Pons (tissue), 1 donor: ENCODE measurements at regions not wholly inside any gene's neighbourhood (a gene's known extent, or its start where the extent isn't known, plus 50 kb on each side); places are given as distances from the start of the nearest gene placed in this dataset.

Source experiments
- DNase-seq: peaks from one replicate; pipeline ENCODE4 v3.0.0-alpha.2; 2016; ENCODE audit warnings: low spot score

DNA sequence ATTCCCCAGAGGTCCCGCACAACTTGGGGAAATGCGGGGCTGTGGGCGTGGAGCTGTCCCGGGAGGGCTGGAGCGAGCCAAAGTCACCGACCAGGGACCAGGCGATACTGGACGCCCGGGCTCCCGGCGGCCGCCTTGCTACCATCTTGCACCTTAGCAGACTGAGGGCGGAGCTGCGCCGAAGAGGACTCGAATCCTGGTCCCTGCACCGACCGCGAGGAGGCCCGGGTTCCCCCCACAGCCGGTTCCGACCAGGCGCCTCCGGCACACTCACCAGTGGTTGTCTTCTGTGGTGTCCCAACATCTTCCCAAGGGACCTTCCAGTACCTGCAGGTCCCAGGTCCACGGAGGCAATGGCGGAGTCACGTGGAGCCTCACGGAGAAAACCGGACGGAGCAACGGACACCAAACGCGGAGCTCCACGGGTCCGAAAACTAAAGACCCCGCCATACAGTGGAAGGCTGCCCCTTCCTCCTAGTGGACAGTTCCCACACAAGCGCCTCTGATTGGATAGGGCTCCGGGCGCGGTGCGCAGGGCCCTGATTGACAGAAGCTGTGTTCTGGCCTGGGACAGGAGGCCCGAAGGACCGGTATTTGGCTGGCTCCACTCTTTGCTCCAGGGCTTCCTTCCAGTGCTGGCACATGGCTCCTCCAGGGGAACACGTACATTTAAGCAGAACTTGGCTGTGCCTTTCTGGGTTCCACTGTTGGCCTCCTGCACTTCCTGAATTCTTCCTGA is 124.6 kb upstream of the ZNF479 start:
- no peak for DNase-seq

DNA sequence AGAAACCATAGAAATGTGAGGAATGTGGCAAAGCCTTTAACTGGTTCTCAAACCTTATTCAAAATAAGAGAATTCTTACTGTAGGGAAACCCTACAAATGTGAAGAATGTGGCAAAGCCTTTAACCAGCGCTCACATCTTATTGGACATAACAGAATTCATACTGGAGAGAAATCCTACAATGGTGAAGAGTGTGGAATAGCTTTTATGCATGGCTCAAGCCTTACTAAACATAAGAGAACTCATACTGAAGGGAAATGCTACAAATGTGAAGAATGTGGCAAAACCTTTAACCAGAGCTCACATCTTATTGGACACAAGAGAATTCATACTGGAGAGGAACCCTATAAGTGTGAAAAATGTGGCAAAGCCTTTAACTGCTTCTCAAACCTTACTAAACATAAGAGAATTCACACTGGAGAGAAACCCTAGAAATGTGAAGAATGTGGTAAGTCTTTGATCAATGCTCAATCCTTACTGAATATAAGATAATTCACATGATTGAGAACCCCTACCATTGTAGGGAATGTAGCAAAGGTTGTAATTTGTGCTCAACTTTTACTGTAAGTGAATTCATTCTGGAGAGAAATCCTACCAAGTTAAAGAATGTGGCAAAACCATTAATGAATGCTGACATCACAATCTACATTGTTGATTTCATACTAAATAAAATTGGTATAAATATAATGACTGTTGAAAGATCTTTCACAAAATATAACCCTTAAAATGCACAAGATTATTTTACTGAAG is 142.5 kb upstream of the ZNF479 start:
- DNase-seq = no peak

DNA sequence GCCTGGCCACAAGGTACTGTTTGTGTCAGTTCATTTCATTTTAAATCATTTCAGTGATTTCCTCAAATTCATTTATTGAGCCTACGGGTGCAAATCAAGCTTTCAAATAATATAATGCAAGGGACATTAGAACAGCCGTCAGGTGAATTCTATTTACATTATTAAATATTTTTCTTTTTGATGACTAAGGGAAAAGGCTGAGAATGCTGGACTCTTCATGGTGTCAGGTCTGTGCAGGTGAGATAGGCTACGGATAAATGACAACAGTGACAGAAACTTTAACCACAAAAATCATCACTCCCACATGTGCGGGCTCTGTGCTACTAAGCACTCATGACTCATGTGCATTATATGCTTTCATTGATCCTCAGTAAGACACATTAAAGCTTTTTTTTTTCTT is 149.2 kb upstream of the ZNF716 start:
- no peak for DNase-seq

DNA sequence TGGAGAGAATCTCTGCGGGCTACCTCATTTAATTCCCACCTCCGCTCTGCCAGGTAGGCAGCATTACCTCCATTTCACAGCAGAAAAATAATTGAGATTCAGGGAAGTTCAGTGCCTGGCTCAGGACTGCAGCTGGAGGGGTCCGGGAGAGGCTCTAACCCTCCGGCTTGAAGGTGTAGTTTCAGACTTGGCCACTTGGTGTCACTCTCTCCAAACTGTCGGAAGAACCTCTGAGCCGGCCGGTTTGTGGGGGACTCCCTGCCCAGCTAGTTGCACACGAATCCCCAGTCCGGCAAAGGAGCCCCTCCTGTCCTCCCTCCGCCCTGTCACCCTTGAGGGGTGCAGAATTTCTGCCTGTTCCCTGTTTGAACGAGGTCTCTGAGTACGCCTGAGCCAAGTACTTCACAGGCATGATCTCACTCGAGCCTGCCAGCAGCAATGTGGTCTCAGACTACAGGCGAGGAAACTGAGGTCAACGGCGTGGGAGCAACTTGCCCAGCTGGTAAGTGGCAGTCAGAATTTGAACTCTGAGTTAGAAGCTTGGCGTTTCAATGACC is 144.7 kb upstream of the ZNF716 start:
- DNase-seq = no peak

DNA sequence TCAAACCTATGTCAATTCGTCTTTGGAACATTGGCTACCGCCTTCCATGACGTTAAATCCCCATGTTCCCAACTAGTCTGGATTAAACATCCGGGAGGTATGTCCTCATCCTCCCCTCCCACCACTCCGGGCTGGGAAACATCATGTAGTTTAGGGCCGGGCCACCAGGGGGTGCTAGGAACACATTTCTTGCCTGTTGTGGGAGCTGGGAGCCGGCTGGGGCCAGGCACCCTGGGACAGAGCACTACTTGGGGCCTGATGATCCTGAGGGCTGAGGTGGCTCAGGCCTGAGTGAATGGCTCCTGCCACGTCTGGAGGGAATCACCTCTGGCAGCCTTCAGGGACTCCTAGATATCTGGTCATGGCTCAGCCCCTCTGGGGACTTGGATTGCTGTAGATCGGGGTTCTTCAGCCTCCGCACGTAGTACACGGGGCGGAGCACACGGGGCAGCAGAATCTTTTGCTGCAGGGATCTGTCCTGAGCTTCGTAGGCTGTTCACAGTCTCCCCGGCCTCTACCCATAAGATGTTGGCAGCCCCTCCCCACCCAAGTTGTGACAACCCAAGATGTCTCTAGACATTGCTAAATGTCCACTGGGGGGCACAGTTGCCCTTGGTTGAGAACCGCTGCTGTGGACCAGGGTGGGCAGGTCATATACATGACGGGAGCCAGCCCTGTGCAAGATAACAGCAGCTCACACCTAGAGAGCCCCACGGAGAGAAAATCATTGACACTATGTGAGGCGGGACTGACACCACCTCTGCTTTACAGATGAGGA is 141.2 kb upstream of the ZNF716 start:
- DNase-seq = no peak

DNA sequence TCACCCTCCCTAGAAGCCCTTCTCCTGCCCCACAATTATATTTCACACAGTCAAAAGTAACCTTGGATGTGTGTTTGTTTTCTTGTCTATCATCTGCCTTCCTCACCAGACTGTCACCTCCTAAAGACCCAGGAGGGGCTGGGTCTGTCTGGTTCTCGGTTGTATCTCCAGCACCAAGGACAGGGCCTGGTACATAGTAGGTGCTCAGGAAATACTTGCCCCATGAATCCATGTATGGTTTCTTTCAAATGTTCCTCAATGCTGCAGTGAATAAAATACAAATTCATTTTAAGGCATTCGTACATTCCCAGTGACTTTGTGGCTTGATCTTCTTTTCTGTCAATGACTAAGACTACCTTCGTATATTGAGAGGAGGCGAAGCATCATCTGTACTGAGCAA is 122.9 kb upstream of the ZNF716 start:
- no peak for DNase-seq

DNA sequence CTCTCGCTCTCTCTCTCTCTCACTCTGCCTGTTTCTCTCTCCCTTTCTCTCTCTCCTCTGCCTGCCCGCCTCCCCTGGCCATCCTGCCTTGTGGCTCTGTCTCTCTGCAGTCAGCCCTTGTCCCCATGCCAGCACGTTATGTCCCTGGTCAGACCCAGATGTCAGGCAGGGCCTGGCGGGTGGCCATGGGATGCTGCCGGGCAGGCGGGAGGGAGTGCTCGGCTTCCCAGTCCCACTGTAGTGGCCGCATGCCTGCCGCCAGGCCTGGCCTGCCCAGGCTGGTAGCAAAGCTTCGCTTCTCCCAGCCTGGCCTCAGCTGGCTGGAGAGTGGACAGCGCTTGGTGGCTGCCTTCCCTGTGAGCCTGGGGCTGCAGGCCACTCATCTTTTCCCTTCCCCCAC is 121.5 kb upstream of the ZNF716 start:
- DNase-seq = no peak

DNA sequence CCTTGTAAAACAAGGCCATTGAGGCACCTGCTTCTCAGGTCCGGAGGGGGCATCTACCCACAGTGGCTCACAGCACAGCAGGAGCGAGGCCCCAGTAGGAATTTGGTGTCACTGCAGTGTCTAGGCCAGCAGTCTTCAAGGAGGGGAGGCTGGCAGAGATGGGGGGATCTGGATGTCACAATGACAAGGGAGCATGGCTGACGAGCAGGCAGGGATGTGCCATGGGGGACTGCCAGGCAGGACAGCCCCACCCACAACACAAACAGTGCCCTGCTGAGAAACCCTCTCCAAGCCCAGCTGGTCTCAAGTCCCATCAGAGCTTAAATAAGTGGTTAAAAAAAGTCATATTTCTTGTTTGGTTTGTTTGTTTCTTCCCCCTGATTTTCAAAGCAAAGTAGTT is 121.0 kb upstream of the ZNF716 start:
- no peak for DNase-seq

DNA sequence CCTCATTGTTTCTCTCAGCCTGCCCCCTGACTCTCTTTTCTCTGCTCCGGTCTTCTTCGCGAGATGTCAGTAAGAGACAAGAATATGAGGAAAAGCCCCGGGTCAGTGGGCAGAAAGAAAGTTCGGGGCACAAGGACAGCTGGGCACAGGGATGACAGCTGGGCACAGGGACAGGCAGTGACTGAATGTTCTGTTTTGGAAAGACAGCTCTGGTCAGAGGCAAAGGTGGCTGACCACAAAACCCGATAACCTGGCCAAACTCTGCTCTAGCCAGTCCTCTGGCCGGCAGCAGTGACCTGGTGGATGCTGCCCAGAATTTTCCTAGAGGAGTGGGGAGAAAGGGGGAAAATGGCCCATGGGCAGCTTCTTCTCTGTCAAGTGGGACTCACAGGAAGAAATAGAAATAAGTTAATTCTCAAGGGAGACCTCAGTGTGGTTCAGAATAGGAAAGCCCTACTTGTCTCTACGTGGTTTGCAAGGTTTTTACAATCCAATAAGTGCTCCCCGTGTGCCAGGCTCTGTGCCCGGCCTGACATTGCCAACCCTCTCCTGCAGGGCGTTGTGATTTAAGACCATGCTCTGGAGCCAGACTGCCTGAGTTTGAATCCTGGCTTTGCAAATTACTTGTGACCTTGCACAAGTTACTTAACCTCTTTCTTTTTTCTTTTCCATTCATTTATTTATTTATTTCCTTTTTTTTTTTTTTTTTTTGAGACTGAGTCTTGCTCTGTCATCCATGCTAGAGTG is 110.6 kb upstream of the ZNF716 start:
- no peak for DNase-seq

DNA sequence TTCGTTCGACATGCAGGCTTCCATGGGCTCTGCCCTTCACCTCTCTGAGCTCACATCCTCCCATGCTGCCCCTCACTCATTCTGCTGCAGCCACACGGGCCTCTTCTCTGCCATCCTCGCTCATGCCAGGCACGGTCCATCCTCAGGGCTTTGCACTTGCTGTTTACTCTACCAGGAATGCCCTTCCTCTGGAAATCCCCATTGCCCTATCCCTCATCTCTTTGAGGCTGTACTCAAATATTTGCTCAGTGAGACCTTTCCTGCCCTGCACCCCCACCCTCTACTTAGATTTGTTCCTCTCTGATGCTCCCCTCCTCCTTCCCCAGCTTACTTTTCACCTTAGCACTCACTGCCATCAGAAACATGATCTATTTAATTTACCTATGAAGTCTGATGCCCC is 107.0 kb upstream of the ZNF716 start:
- DNase-seq = no peak

DNA sequence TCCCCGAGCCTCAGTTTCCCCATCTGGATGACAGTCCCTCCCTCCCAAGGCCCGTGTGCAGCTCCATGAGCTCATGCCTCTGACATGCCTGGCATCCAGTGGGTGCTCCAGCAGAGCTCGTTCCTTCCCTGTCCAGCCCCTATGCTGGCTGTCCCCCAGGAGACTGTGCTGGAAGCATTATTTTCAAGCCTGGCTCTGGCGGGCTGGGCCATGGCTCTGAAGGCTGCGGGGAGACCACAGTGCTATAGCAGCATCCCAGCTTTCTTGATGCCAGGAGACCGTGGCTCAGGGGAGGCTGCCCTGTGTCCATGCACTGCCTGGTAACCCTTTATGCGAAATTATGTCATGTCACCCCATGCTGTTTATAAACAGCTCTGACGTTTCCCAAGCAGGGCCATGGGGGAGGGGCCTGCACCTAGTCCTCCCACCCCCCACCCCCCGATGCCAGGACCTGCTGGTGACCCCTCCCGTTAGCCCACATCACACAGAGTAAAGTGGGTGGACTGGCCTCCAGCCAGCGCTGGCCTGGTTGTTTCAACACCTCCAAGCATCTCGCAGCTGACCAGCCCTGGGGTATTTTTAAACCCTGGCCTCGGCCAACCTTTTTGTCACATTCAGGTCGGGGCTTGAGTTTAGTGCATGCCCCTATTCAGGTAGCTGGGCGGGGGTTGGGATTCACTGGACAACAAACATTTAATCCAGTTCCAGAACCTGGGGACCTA is 105.9 kb upstream of the ZNF716 start:
- DNase-seq = no peak

DNA sequence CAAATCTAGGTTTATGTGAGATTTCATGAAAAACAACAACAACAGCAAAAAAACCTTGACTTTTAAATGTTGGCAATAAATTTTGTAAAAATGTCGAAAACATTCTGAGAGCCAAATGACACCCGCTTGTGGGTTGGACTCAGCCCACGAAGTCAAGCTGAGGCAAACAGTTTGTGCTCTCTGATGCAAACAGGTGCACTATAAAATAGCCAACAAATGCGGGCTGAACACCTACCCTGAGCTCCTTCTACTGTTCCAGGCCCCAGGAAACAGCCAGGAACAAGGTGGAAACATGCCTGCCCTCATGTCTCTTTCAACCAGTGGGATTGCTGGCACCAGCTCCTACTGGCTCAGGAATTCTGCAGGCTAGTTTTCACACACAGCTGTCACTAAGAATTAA is 105.0 kb upstream of the ZNF716 start:
- no peak for DNase-seq

DNA sequence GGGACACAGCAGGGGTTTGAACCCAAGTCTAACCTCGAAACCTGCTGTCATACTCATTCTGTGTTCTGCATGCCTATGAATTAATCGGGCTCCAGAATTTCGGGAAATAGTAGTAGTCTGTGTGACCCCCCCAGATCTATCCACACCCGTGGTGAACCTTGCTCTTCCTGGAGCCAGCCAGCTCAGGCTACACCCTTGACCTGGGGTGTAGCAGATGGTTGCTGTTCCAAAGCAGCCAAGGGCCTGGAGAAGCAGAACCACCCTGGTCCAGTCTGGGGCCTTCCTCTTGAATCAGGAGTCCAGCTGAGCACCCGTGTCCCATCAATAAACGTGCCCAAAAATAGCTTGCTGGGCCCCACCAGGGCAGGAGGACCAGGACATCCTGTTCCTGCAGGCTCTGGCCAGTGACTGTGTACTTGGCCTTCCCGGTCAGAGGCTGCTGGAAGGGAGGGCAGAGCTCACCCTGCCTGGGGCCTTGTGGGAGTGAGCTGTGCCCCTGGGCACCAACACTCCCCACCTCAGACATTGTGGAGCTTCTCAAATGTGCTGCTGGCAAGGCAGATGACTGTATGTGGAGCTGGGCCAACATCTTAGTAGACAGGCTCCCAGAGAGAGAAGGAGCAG is 101.2 kb upstream of the ZNF716 start:
- DNase-seq = no peak

DNA sequence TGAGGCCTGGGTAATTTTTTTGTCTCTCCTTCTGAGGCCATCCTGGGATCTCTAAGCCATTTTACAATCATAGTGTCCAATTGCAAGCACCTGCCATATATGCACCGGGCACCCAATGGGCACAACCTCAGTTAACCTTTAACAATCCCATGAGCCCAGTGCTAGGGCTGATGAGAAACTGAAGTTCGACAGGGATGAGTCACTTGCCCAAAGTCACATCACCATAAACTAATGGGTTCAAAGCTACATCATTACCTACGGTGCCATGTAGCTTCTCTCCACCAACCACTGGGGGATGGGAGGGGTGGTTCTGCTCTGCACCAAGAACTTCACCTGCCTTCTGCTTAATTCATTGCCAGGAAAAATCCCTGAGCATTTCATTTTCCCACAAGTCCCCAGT is 95.8 kb upstream of the ZNF716 start:
- no peak for DNase-seq

DNA sequence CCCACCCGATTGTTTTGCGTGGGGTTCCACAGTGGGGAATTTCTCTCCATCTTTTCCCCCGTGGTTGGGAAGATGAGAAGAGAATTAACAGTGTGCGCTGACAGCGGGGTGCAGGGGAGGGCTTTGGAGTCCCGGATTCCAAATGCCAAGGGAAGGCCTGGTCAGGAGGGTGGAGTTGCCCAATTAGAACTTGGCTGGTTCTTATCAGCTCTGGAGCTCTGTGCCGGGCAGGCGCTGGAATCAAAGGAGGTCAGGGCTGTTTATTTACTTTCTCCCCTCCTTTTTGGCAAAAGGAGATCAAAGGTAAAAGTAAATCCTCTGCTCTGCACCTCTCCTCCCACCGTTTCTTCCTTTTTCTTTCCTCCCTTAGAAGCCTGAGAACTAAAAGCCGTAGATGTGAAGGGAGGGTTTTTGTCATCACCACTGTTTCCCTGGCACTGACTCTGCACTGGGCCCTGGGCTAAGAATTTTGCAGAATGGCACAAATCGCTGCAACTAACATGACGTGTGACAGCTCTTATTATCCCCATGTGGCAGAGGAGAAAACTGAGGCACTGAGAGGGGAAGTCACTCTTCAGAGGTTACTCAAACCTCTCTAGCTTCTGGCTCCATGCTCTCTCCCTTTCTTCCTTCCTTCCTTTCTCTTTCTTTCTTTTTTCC is 95.2 kb upstream of the ZNF716 start:
- DNase-seq = no peak

DNA sequence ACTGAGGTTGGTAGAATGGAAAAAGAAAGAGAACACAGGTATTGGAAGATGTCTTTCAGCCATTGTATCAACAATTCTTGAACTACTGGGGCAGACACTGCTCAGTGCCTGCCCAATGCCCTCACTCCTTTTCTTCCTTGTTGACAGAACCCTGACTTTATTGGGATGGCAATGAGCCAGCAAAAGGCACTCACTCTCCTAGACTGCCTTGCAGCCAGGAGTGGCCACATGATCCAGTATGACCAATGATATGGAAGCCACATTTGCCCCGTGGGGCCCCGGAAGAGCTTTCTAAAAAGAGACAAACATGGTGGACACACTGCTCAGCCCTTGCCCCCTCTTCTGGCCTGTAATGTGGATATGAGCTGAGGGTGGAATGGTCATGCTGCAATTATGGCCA is 88.6 kb upstream of the ZNF716 start:
- DNase-seq = no peak

DNA sequence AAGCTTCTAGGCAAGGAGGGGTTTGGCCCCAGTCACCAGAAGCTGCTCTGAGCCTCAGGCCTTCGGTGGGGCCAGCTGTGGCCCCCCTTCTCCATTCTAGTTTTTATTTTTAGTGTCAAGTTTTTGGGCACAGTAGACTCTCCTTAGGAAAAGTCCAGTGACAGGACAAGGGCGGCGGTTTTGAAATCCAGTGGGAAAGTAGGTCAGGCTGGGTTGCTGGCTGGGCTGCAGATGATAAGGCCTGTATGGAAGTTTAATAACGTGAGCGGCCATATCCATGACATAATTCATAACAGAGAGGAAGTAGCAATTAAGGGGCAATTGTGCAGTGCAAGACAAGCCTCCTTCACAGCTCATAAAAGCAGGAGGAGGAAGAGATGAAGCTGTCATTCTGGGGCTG is 87.1 kb upstream of the ZNF716 start:
- no peak for DNase-seq

DNA sequence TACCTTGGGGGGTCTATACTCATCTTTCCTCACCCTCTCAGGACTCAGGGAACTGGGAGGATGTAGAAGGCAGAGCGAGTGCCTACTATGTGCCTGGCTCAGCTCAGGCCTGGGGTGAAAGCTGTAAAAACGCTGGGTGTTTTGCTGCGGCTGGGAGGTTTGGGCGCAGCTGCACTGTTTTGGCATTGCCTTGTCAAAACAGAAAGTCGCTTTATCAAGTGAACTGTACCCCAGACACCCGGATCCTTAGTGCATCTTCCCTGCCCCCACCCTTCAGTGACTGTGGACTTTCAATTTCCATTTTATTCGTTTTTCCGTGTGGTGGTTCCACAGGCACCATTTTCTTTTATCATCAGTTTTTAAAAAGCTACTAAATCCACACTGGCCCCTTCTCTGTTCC is 86.7 kb upstream of the ZNF716 start:
- DNase-seq = no peak

DNA sequence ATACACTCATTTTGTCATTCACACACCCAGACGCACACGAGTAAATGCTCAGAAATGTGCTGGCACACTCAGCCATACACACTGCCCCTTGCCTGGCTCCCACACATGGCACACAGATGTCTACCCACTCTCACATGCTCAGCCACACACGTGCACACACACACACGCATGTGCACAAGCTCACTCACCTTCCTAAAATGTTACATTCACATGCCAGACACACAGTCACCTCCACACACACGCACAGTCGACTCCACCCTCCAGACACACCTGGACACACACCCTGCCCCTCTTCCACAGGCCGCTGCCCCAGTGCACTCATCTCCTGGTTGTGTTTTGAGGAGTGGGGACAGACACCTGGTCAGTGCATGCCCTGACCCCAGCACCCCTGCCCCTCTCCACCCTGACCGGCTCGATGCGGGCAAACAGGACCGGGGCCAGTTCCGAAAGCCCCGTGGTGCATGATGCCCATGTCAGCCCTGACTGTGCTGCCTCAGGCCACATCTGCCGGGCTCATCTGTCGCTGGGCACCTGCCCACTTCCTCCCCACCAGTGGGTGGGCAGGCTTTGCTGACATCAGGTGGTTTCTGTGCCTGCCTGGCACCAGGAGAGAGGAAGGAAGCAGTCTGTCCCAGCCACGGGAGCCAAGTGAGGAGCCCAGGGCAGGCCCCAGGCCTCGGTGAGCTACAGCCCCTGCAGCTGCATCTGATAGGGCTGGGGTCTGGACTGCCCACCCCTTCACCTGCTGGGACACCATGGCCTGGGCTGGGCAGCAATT is 84.9 kb upstream of the ZNF716 start:
- DNase-seq = no peak

DNA sequence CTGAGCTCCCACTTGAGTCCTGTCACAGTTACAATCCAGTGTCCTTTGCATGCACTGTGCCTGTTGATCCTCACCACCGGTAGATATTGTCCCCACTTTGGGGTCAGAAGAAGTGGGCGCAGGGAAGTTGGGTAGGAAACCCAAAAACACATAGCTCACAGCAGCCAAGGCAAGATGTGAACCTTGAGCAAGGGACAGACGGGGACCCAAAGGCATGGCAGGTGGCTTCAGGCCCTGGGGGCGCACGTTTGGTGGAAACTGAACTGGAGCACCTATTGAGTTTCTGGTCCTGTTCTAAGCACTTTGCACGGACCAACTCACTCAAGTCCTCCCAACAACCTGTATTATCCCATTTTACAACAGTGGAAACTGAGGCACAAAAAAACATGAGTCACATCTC is 82.8 kb upstream of the ZNF716 start:
- no peak for DNase-seq
